HFF-Myc (cell line): ENCODE measurements at regions not wholly inside any gene's neighbourhood (a gene's known extent, or its start where the extent isn't known, plus 50 kb on each side); places are given as distances from the start of the nearest gene placed in this dataset.

ENCODE experiments used
- DNase-seq: peaks from one replicate; pipeline ENCODE4 v3.0.0-alpha.2; 2011; ENCODE audit warnings: low read depth; ENCODE audit errors: extremely low read depth
- H3K4me3 ChIP-seq: replicated peaks from 2 replicates; pipeline ENCODE4 v1.5.1; 2011; ENCODE audit warnings: low read depth, mild to moderate bottlenecking, control low read depth, low read length
- CTCF ChIP-seq: IDR thresholded peaks from 2 replicates; pipeline ENCODE4 v1.5.1; 2012; ENCODE audit warnings: mild to moderate bottlenecking, low read depth, low read length, control low read depth; ENCODE audit errors: missing control alignments

- no peak for TF ChIP-seq CTCF
- no peak overlapping the region for H3K4me3 ChIP-seq
- no peak for DNase-seq
Observed at GRCh38 chr22:46060292-46061123, 83.5 kb upstream of the WNT7B start.

GRCh38 chr22:46061124-46061500 is 84.2 kb upstream of the WNT7B start:
- TF ChIP-seq CTCF = no peak
- DNase-seq = no peak
- H3K4me3 ChIP-seq = no peak overlapping the region

GRCh38 chr22:46061501-46062231 is 84.7 kb upstream of the WNT7B start:
- DNase-seq = no peak
- H3K4me3 ChIP-seq = no peak overlapping the region
- TF ChIP-seq CTCF = no peak

GRCh38 chr22:46062232-46062615 is 85.3 kb upstream of the WNT7B start:
- no peak for DNase-seq
- no peak overlapping the region for H3K4me3 ChIP-seq
- no peak for TF ChIP-seq CTCF

- DNase-seq = no peak
- H3K4me3 ChIP-seq = no peak overlapping the region
- TF ChIP-seq CTCF = no peak
Observed at GRCh38 chr22:46062971-46063631, 86.1 kb upstream of the WNT7B start.

GRCh38 chr22:46063846-46064227 is 86.5 kb upstream of the PPARA start:
- H3K4me3 ChIP-seq = no peak overlapping the region
- TF ChIP-seq CTCF = no peak
- no peak for DNase-seq
